Neural crest cell (in vitro differentiated cells): ENCODE measurements at regions not wholly inside any gene's neighbourhood (a gene's known extent, or its start where the extent isn't known, plus 50 kb on each side); places are given as distances from the start of the nearest gene placed in this dataset.
"Not testable (repeated sequence)": the region's sequence is repeated elsewhere in the genome, so short reads cannot be mapped to it uniquely, and the experiment has no call there.

Source experiments
- DNase-seq: peaks from one replicate; pipeline ENCODE4 v3.0.0; 2021; ENCODE audit warnings: low read depth, mixed read lengths, low spot score
- H3K27ac Mint-ChIP-seq: one replicate; pipeline ENCODE4 v1.8.0; 2021; ENCODE audit warnings: mild to moderate bottlenecking, mixed read lengths; ENCODE audit not compliant: unreplicated experiment
- H3K27me3 Mint-ChIP-seq: 2 replicates; pipeline ENCODE4 v1.8.0; 2021; ENCODE audit warnings: low read depth, mild to moderate bottlenecking, mixed read lengths
- H3K36me3 Mint-ChIP-seq: 2 replicates; pipeline ENCODE4 v1.8.0; 2021; ENCODE audit warnings: low read depth, mild to moderate bottlenecking, mixed read lengths
- H3K4me1 Mint-ChIP-seq: 2 replicates; pipeline ENCODE4 v1.8.0; 2021; ENCODE audit warnings: mixed read lengths
- H3K4me3 Mint-ChIP-seq: one replicate; pipeline ENCODE4 v1.8.0; 2021; ENCODE audit warnings: mild to moderate bottlenecking, mixed read lengths
- H3K9me3 Mint-ChIP-seq: 2 replicates; pipeline ENCODE4 v1.8.0; 2021; ENCODE audit warnings: mixed read lengths
- CTCF ChIP-seq: fragments of 200-600 bp; sonication (generic); conservative IDR thresholded peaks from 2 replicates; pipeline ENCODE4 v1.5.0; 2021; ENCODE audit warnings: antibody characterized with exemption, mild to moderate bottlenecking

- H3K36me3 Mint-ChIP-seq: peaks cover 31% of the 10 kb centered on the region
- no peak for TF ChIP-seq CTCF
- no peaks in the 10 kb centered on the region for H3K27me3 Mint-ChIP-seq
- no peaks in the 10 kb centered on the region for H3K4me1 Mint-ChIP-seq
- H3K27ac Mint-ChIP-seq: no peak overlapping the region
- H3K4me3 Mint-ChIP-seq: no peak overlapping the region
- no peak for DNase-seq
- no peaks in the 10 kb centered on the region for H3K9me3 Mint-ChIP-seq
These were observed 182.8 kb downstream of the UTRN start for GRCh38 chr6:144467921-144468320.

- H3K4me3 Mint-ChIP-seq: no peak overlapping the region
- DNase-seq: no peak
- H3K27ac Mint-ChIP-seq: no peak overlapping the region
- no peaks in the 10 kb centered on the region for H3K4me1 Mint-ChIP-seq
- no peak for TF ChIP-seq CTCF
- no peaks in the 10 kb centered on the region for H3K27me3 Mint-ChIP-seq
- H3K9me3 Mint-ChIP-seq: no peaks in the 10 kb centered on the region
- H3K36me3 Mint-ChIP-seq: peaks cover 25% of the 10 kb centered on the region
These were observed 183.6 kb downstream of the UTRN start for GRCh38 chr6:144468709-144469108.

GRCh38 chr6:144469144-144469575, 184.0 kb downstream of the UTRN start:
- peak overlapping the region; percentile 27 for H3K27ac Mint-ChIP-seq
- no peaks in the 10 kb centered on the region for H3K9me3 Mint-ChIP-seq
- no peak for DNase-seq
- no peaks in the 10 kb centered on the region for H3K27me3 Mint-ChIP-seq
- TF ChIP-seq CTCF: no peak
- peaks cover 25% of the 10 kb centered on the region for H3K36me3 Mint-ChIP-seq
- H3K4me3 Mint-ChIP-seq: no peak overlapping the region
- H3K4me1 Mint-ChIP-seq: no peaks in the 10 kb centered on the region

GRCh38 chr6:144470201-144470600, 185.1 kb downstream of the UTRN start:
- H3K9me3 Mint-ChIP-seq, H3K4me3 Mint-ChIP-seq, H3K27me3 Mint-ChIP-seq, H3K4me1 Mint-ChIP-seq, DNase-seq, H3K27ac Mint-ChIP-seq: not testable (repeated sequence)
- peaks cover 29% of the 10 kb centered on the region for H3K36me3 Mint-ChIP-seq

GRCh38 chr6:144471986-144472385, 186.9 kb downstream of the UTRN start:
- no peaks in the 10 kb centered on the region for H3K27me3 Mint-ChIP-seq
- DNase-seq: no peak
- no peak overlapping the region for H3K4me3 Mint-ChIP-seq
- no peak for TF ChIP-seq CTCF
- peaks cover 28% of the 10 kb centered on the region for H3K36me3 Mint-ChIP-seq
- H3K9me3 Mint-ChIP-seq: no peaks in the 10 kb centered on the region
- no peak overlapping the region for H3K27ac Mint-ChIP-seq
- H3K4me1 Mint-ChIP-seq: no peaks in the 10 kb centered on the region

- Mint-ChIP-seq H3K4me1 (no peaks in the 10 kb centered on the region), H3K4me3 (no peak overlapping the region), H3K27me3 (no peaks in the 10 kb centered on the region), H3K27ac (no peak overlapping the region), H3K36me3 (peaks cover 16% of the 10 kb centered on the region), H3K9me3 (no peaks in the 10 kb centered on the region)
- TF ChIP-seq CTCF: no peak
- DNase-seq: no peak
These were observed 189.2 kb downstream of the UTRN start for GRCh38 chr6:144474290-144474689.
